Progenitor cell of endocrine pancreas (in vitro differentiated cells): ENCODE measurements at regions not wholly inside any gene's neighbourhood (a gene's known extent, or its start where the extent isn't known, plus 50 kb on each side); places are given as distances from the start of the nearest gene placed in this dataset.

Source experiments
- DNase-seq: peaks from one replicate; pipeline ENCODE4 v3.0.0; 2021; ENCODE audit warnings: low spot score; ENCODE audit not compliant: unreplicated experiment
- H3K27ac Mint-ChIP-seq: 2 replicates; pipeline ENCODE4 v1.8.0; 2021; ENCODE audit warnings: mild to moderate bottlenecking, moderate library complexity, mixed read lengths
- H3K27me3 Mint-ChIP-seq: 2 replicates; pipeline ENCODE4 v1.8.0; 2021; ENCODE audit warnings: mixed read lengths
- H3K36me3 Mint-ChIP-seq: 2 replicates; pipeline ENCODE4 v1.8.0; 2022; ENCODE audit warnings: mixed read lengths; ENCODE audit not compliant: insufficient read depth
- H3K4me1 Mint-ChIP-seq: 2 replicates; pipeline ENCODE4 v1.8.0; 2021; ENCODE audit warnings: low read depth, mixed read lengths
- H3K4me3 Mint-ChIP-seq: 2 replicates; pipeline ENCODE4 v1.8.0; 2021; ENCODE audit warnings: low read depth, mild to moderate bottlenecking, moderate library complexity, mixed read lengths
- H3K9me3 Mint-ChIP-seq: 2 replicates; pipeline ENCODE4 v1.8.0; 2021; ENCODE audit warnings: low read depth, mixed read lengths
- CTCF ChIP-seq: fragments of 200-600 bp; sonication (generic); IDR thresholded peaks from one replicate; pipeline ENCODE4 v1.5.0; 2021; ENCODE audit warnings: antibody characterized with exemption, mild to moderate bottlenecking; ENCODE audit not compliant: unreplicated experiment

- Mint-ChIP-seq H3K27ac (no peak overlapping the region), H3K36me3 (no peaks in the 10 kb centered on the region), H3K9me3 (peaks cover 3% of the 10 kb centered on the region), H3K4me1 (no peaks in the 10 kb centered on the region), H3K27me3 (peaks cover 3% of the 10 kb centered on the region), H3K4me3 (no peak overlapping the region)
- DNase-seq, result no peak
- no peak for TF ChIP-seq CTCF
These were observed 125.4 kb upstream of the VLDLR start for GRCh38 chr9:2496169-2496568.

GRCh38 chr9:2496934-2497333, 124.7 kb upstream of the VLDLR start:
- H3K27ac Mint-ChIP-seq, result no peak overlapping the region
- H3K9me3 Mint-ChIP-seq, result peaks cover 3% of the 10 kb centered on the region
- no peak for TF ChIP-seq CTCF
- no peak overlapping the region for H3K4me3 Mint-ChIP-seq
- peaks cover 3% of the 10 kb centered on the region for H3K27me3 Mint-ChIP-seq
- no peaks in the 10 kb centered on the region for H3K4me1 Mint-ChIP-seq
- no peaks in the 10 kb centered on the region for H3K36me3 Mint-ChIP-seq
- no peak for DNase-seq

GRCh38 chr9:2497666-2498400, 123.8 kb upstream of the VLDLR start:
- Mint-ChIP-seq H3K4me1 (no peaks in the 10 kb centered on the region), H3K4me3 (no peak overlapping the region), H3K27me3 (peaks cover 3% of the 10 kb centered on the region), H3K36me3 (no peaks in the 10 kb centered on the region), H3K9me3 (peaks cover 3% of the 10 kb centered on the region), H3K27ac (no peak overlapping the region)
- no peak for TF ChIP-seq CTCF
- DNase-seq, result no peak

- no peak for DNase-seq
- no peak for TF ChIP-seq CTCF
- H3K4me3 Mint-ChIP-seq, result no peak overlapping the region
- no peak overlapping the region for H3K27ac Mint-ChIP-seq
- H3K27me3 Mint-ChIP-seq, result no peaks in the 10 kb centered on the region
- H3K9me3 Mint-ChIP-seq, result peaks cover 2% of the 10 kb centered on the region
- no peaks in the 10 kb centered on the region for H3K4me1 Mint-ChIP-seq
- no peaks in the 10 kb centered on the region for H3K36me3 Mint-ChIP-seq
These were observed 119.4 kb upstream of the VLDLR start for GRCh38 chr9:2502210-2502609.

- no peak for DNase-seq
- peaks cover 6% of the 10 kb centered on the region for H3K9me3 Mint-ChIP-seq
- no peaks in the 10 kb centered on the region for H3K27me3 Mint-ChIP-seq
- H3K27ac Mint-ChIP-seq, result no peak overlapping the region
- no peak for TF ChIP-seq CTCF
- no peaks in the 10 kb centered on the region for H3K4me1 Mint-ChIP-seq
- H3K36me3 Mint-ChIP-seq, result no peaks in the 10 kb centered on the region
- H3K4me3 Mint-ChIP-seq, result no peak overlapping the region
These were observed 118.8 kb upstream of the VLDLR start for GRCh38 chr9:2502760-2503159.
